GM12878 (cell line): ENCODE measurements at regions not wholly inside any gene's neighbourhood (a gene's known extent, or its start where the extent isn't known, plus 50 kb on each side); places are given as distances from the start of the nearest gene placed in this dataset.

Experiments used
- BHLHE40 ChIP-seq, 2 experiments: fragments of 450-650 bp in 1 of 2; IDR thresholded peaks; 2 replicates each; pipeline ENCODE4 v1.6.1; 2011 to 2017; ENCODE audit warnings: low read depth in 2 of 2, borderline replicate concordance in 1 of 2, improper control_type of control experiment in 1 of 2, low read length in 1 of 2, mild to moderate bottlenecking in 1 of 2
- DPF2 ChIP-seq: fragments of 450-650 bp; IDR thresholded peaks from 2 replicates; pipeline ENCODE4 v1.6.1; 2017; ENCODE audit warnings: mild to moderate bottlenecking
- FOXK2 ChIP-seq: fragments of 450-650 bp; IDR thresholded peaks from 2 replicates; pipeline ENCODE4 v1.6.1; 2017; ENCODE audit warnings: mild to moderate bottlenecking, moderate library complexity
- FOXM1 ChIP-seq: IDR thresholded peaks from 2 replicates; pipeline ENCODE4 v1.6.1; 2012; ENCODE audit warnings: low read depth, mild to moderate bottlenecking, inconsistent platforms, low read length, moderate library complexity
- HDAC6 ChIP-seq: fragments of 200-600 bp; sonication (generic); IDR thresholded peaks from one replicate; pipeline ENCODE4 v1.8.0; 2017; ENCODE audit warnings: antibody characterized with exemption; ENCODE audit not compliant: unreplicated experiment
- JUNB ChIP-seq: IDR thresholded peaks from 2 replicates; pipeline ENCODE4 v1.6.1; 2016; ENCODE audit warnings: antibody characterized with exemption, mild to moderate bottlenecking
- JUND ChIP-seq: IDR thresholded peaks from 2 replicates; pipeline ENCODE4 v1.6.1; 2012; ENCODE audit warnings: low read depth, mild to moderate bottlenecking, low read length, improper control_type of control experiment, moderate library complexity
- PAX5 ChIP-seq: IDR thresholded peaks from 2 replicates; pipeline ENCODE4 v1.6.1; 2011; ENCODE audit warnings: low read depth, low read length, borderline replicate concordance
- PKNOX1 ChIP-seq: fragments of 450-650 bp; IDR thresholded peaks from 2 replicates; pipeline ENCODE4 v1.6.1; 2016; ENCODE audit warnings: mild to moderate bottlenecking
- RFX5 ChIP-seq: IDR thresholded peaks from 2 replicates; pipeline ENCODE4 v1.6.1; 2011; ENCODE audit warnings: low read depth, low read length, improper control_type of control experiment
- SIN3A ChIP-seq: IDR thresholded peaks from 2 replicates; pipeline ENCODE4 v1.6.1; 2012; ENCODE audit warnings: low read depth, low read length, improper control_type of control experiment
- TF ChIP-seq, protein P1 (sequence below): fragments of 450-650 bp; formaldehyde crosslinking; IDR thresholded peaks from 2 replicates; pipeline ENCODE4 v1.5.0; 2022; ENCODE audit warnings: mild to moderate bottlenecking, missing genetic modification characterization
- TF ChIP-seq, protein P2 (sequence below): fragments of 450-650 bp; IDR thresholded peaks from 2 replicates; pipeline ENCODE4 v1.6.1; 2017; ENCODE audit warnings: mild to moderate bottlenecking, low read depth, inconsistent platforms; ENCODE audit not compliant: poor library complexity, severe bottlenecking
- TF ChIP-seq, protein P3 (sequence below): IDR thresholded peaks from 2 replicates; pipeline ENCODE4 v1.6.1; 2012; ENCODE audit warnings: low read length, inconsistent platforms
- TF ChIP-seq, protein P4 (sequence below): IDR thresholded peaks from 2 replicates; pipeline ENCODE4 v1.6.1; 2012; ENCODE audit warnings: improper control_type of control experiment, low read depth, low read length; ENCODE audit not compliant: insufficient replicate concordance

GRCh38 chr7:131188367-131189339 is 139.0 kb upstream of the MKLN1 start (continued):
- TF ChIP-seq, protein P1, sequence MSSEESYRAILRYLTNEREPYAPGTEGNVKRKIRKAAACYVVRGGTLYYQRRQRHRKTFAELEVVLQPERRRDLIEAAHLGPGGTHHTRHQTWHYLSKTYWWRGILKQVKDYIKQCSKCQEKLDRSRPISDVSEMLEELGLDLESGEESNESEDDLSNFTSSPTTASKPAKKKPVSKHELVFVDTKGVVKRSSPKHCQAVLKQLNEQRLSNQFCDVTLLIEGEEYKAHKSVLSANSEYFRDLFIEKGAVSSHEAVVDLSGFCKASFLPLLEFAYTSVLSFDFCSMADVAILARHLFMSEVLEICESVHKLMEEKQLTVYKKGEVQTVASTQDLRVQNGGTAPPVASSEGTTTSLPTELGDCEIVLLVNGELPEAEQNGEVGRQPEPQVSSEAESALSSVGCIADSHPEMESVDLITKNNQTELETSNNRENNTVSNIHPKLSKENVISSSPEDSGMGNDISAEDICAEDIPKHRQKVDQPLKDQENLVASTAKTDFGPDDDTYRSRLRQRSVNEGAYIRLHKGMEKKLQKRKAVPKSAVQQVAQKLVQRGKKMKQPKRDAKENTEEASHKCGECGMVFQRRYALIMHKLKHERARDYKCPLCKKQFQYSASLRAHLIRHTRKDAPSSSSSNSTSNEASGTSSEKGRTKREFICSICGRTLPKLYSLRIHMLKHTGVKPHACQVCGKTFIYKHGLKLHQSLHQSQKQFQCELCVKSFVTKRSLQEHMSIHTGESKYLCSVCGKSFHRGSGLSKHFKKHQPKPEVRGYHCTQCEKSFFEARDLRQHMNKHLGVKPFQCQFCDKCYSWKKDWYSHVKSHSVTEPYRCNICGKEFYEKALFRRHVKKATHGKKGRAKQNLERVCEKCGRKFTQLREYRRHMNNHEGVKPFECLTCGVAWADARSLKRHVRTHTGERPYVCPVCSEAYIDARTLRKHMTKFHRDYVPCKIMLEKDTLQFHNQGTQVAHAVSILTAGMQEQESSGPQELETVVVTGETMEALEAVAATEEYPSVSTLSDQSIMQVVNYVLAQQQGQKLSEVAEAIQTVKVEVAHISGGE (CRISPR knock-in tag): no peak
- no peak for TF ChIP-seq FOXK2
- no peak for TF ChIP-seq DPF2
- TF ChIP-seq, protein P2, sequence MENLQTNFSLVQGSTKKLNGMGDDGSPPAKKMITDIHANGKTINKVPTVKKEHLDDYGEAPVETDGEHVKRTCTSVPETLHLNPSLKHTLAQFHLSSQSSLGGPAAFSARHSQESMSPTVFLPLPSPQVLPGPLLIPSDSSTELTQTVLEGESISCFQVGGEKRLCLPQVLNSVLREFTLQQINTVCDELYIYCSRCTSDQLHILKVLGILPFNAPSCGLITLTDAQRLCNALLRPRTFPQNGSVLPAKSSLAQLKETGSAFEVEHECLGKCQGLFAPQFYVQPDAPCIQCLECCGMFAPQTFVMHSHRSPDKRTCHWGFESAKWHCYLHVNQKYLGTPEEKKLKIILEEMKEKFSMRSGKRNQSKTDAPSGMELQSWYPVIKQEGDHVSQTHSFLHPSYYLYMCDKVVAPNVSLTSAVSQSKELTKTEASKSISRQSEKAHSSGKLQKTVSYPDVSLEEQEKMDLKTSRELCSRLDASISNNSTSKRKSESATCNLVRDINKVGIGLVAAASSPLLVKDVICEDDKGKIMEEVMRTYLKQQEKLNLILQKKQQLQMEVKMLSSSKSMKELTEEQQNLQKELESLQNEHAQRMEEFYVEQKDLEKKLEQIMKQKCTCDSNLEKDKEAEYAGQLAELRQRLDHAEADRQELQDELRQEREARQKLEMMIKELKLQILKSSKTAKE: no peak
- TF ChIP-seq HDAC6: no peak
- TF ChIP-seq JUNB: peak; percentile 82
- TF ChIP-seq JUND: no peak
- TF ChIP-seq FOXM1: peak; percentile 59; the same call in 1 of the 2 replicates
- no peak for TF ChIP-seq BHLHE40 (IDR thresholded peaks at IDR 0.05; ENCODE audit: borderline replicate concordance in 1 of 2, low read depth in 2 of 2, low read length in 1 of 2)
- TF ChIP-seq SIN3A: no peak
- no peak for TF ChIP-seq PAX5
- peak; percentile 82 for TF ChIP-seq PKNOX1
- TF ChIP-seq, protein P3, sequence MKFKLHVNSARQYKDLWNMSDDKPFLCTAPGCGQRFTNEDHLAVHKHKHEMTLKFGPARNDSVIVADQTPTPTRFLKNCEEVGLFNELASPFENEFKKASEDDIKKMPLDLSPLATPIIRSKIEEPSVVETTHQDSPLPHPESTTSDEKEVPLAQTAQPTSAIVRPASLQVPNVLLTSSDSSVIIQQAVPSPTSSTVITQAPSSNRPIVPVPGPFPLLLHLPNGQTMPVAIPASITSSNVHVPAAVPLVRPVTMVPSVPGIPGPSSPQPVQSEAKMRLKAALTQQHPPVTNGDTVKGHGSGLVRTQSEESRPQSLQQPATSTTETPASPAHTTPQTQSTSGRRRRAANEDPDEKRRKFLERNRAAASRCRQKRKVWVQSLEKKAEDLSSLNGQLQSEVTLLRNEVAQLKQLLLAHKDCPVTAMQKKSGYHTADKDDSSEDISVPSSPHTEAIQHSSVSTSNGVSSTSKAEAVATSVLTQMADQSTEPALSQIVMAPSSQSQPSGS: peak; percentile 78
- TF ChIP-seq, protein P4, sequence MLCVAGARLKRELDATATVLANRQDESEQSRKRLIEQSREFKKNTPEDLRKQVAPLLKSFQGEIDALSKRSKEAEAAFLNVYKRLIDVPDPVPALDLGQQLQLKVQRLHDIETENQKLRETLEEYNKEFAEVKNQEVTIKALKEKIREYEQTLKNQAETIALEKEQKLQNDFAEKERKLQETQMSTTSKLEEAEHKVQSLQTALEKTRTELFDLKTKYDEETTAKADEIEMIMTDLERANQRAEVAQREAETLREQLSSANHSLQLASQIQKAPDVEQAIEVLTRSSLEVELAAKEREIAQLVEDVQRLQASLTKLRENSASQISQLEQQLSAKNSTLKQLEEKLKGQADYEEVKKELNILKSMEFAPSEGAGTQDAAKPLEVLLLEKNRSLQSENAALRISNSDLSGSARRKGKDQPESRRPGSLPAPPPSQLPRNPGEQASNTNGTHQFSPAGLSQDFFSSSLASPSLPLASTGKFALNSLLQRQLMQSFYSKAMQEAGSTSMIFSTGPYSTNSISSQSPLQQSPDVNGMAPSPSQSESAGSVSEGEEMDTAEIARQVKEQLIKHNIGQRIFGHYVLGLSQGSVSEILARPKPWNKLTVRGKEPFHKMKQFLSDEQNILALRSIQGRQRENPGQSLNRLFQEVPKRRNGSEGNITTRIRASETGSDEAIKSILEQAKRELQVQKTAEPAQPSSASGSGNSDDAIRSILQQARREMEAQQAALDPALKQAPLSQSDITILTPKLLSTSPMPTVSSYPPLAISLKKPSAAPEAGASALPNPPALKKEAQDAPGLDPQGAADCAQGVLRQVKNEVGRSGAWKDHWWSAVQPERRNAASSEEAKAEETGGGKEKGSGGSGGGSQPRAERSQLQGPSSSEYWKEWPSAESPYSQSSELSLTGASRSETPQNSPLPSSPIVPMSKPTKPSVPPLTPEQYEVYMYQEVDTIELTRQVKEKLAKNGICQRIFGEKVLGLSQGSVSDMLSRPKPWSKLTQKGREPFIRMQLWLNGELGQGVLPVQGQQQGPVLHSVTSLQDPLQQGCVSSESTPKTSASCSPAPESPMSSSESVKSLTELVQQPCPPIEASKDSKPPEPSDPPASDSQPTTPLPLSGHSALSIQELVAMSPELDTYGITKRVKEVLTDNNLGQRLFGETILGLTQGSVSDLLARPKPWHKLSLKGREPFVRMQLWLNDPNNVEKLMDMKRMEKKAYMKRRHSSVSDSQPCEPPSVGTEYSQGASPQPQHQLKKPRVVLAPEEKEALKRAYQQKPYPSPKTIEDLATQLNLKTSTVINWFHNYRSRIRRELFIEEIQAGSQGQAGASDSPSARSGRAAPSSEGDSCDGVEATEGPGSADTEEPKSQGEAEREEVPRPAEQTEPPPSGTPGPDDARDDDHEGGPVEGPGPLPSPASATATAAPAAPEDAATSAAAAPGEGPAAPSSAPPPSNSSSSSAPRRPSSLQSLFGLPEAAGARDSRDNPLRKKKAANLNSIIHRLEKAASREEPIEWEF: no peak
- TF ChIP-seq RFX5: no peak
